A549 (cell line): ENCODE measurements at regions not wholly inside any gene's neighbourhood (a gene's known extent, or its start where the extent isn't known, plus 50 kb on each side); places are given as distances from the start of the nearest gene placed in this dataset.

Experiments used
- BHLHE40 ChIP-seq: IDR thresholded peaks from 2 replicates; pipeline ENCODE4 v1.6.1; 2012; ENCODE audit warnings: low read depth, low read length, inconsistent platforms
- CBX2 ChIP-seq: fragments of 200-600 bp; sonication (generic); IDR thresholded peaks from 2 replicates; pipeline ENCODE4 v1.6.1; 2016; ENCODE audit warnings: low read depth, mild to moderate bottlenecking, borderline replicate concordance
- EP300 ChIP-seq, 2 experiments: fragments of >200 bp; sonication (Bioruptor Twin); formaldehyde crosslinking; IDR thresholded peaks; 2 replicates in 1 of 2; 3 replicates in 1 of 2; pipeline ENCODE4 v1.6.1; 2016 to 2017
- JUN ChIP-seq, 2 experiments: fragments of >200 bp; sonication (Bioruptor Twin); formaldehyde crosslinking; IDR thresholded peaks; 2 replicates in 1 of 2; 3 replicates in 1 of 2; pipeline ENCODE4 v1.6.1; 2016 to 2017
- KDM5A ChIP-seq: fragments of 200-600 bp; sonication (generic); IDR thresholded peaks from 2 replicates; pipeline ENCODE4 v1.6.1; 2016; ENCODE audit warnings: antibody characterized with exemption, mild to moderate bottlenecking
- MAFK ChIP-seq: fragments of 450-650 bp; IDR thresholded peaks from 2 replicates; pipeline ENCODE4 v1.6.1; 2014; ENCODE audit not compliant: partially characterized antibody
- POLR2A ChIP-seq: IDR thresholded peaks from 2 replicates; pipeline ENCODE4 v1.6.1; 2012; ENCODE audit warnings: mild to moderate bottlenecking, low read length
- RAD21 ChIP-seq, 2 experiments: fragments of >200 bp in 1 of 2; sonication (Bioruptor Twin) in 1 of 2; formaldehyde crosslinking in 1 of 2; IDR thresholded peaks in 1 of 2; conservative IDR thresholded peaks in 1 of 2; 2 replicates in 1 of 2; 3 replicates in 1 of 2; pipeline ENCODE4 v1.6.1; 2012 to 2018; ENCODE audit warnings: inconsistent platforms in 1 of 2
- RCOR1 ChIP-seq: fragments of 150-350 bp; IDR thresholded peaks from 2 replicates; pipeline ENCODE4 v1.6.1; 2014; ENCODE audit warnings: antibody characterized with exemption, low read length, low read depth
- TF ChIP-seq, protein P1 (sequence below): fragments of >200 bp; sonication (Bioruptor Twin); formaldehyde crosslinking; IDR thresholded peaks from 3 replicates; pipeline ENCODE4 v1.5.1; 2016
- TF ChIP-seq, protein P2 (sequence below): fragments of 150-350 bp; IDR thresholded peaks from 2 replicates; pipeline ENCODE4 v1.6.1; 2014; ENCODE audit warnings: low read depth, mild to moderate bottlenecking, low read length
- TF ChIP-seq, protein P3 (sequence below): fragments of 450-650 bp; IDR thresholded peaks from 2 replicates; pipeline ENCODE4 v1.6.1; 2014; ENCODE audit warnings: antibody characterized with exemption

DNA sequence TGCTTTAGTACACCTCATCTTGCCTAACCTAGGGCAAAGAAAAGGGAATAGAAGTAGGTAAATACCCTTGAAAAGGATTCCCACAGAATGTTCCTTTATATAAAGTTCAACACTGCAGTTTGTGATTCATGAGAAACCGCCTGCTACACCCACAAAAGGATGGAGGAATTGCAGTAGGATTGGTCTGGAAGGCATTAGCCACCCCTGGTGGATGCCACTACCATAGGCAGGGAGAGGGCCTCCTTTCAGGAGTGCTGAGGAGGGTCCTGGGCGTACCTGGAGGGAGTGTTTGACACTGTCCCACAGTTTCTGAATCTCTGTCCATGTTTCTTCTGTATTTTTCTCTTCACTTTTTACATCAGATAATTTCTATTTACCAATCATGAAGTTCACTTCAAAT lies 221.8 kb upstream of the TMEM72 start:
- TF ChIP-seq EP300 (IDR thresholded peaks at IDR 0.05) (no peak), POLR2A (no peak), RAD21 (conservative IDR thresholded peaks at IDR 0.05 in 1 of 2, IDR thresholded peaks at IDR 0.05 in 1 of 2) (no peak), KDM5A (no peak), JUN (IDR thresholded peaks at IDR 0.05) (no peak), CBX2 (no peak), BHLHE40 (no peak), RCOR1 (no peak), MAFK (no peak)
- TF ChIP-seq, protein P1, sequence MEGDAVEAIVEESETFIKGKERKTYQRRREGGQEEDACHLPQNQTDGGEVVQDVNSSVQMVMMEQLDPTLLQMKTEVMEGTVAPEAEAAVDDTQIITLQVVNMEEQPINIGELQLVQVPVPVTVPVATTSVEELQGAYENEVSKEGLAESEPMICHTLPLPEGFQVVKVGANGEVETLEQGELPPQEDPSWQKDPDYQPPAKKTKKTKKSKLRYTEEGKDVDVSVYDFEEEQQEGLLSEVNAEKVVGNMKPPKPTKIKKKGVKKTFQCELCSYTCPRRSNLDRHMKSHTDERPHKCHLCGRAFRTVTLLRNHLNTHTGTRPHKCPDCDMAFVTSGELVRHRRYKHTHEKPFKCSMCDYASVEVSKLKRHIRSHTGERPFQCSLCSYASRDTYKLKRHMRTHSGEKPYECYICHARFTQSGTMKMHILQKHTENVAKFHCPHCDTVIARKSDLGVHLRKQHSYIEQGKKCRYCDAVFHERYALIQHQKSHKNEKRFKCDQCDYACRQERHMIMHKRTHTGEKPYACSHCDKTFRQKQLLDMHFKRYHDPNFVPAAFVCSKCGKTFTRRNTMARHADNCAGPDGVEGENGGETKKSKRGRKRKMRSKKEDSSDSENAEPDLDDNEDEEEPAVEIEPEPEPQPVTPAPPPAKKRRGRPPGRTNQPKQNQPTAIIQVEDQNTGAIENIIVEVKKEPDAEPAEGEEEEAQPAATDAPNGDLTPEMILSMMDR: no peak
- TF ChIP-seq, protein P2, sequence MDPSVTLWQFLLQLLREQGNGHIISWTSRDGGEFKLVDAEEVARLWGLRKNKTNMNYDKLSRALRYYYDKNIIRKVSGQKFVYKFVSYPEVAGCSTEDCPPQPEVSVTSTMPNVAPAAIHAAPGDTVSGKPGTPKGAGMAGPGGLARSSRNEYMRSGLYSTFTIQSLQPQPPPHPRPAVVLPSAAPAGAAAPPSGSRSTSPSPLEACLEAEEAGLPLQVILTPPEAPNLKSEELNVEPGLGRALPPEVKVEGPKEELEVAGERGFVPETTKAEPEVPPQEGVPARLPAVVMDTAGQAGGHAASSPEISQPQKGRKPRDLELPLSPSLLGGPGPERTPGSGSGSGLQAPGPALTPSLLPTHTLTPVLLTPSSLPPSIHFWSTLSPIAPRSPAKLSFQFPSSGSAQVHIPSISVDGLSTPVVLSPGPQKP: no peak
- TF ChIP-seq, protein P3, sequence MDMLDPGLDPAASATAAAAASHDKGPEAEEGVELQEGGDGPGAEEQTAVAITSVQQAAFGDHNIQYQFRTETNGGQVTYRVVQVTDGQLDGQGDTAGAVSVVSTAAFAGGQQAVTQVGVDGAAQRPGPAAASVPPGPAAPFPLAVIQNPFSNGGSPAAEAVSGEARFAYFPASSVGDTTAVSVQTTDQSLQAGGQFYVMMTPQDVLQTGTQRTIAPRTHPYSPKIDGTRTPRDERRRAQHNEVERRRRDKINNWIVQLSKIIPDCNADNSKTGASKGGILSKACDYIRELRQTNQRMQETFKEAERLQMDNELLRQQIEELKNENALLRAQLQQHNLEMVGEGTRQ: no peak
